ENCODE measurements at regions not wholly inside any gene's neighbourhood (a gene's known extent, or its start where the extent isn't known, plus 50 kb on each side); places are given as distances from the start of the nearest gene placed in this dataset.
"Not testable (repeated sequence)": the region's sequence is repeated elsewhere in the genome, so short reads cannot be mapped to it uniquely, and the experiment has no call there.

DNA sequence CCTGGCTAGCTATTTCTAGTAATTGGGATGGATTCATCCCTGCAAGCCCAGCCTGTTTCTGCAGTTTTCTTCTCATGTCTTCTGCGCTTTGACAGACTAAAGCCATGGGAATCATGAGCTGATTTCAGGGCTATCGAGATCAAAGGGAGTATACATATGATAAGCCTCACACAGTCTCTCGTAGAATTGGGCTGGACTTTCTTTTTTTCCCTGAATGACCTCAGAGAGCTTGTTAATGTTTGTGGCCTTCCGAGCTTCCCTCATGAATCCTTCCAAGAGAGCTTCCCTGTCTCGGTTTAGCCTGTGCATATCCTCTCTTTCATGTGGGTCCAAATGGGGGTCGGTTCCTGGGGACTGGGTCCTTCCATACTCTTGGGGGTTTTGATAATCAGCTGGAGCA is 130.3 kb downstream of the ADRA2C start:
- Histone ChIP-seq H3K36me3 (ENCODE audit: control insufficient read depth, insufficient read depth, low read length) (no peaks in the 10 kb centered on the region), H3K27me3 (ENCODE audit: control insufficient read depth, insufficient read depth, low read length) (no peaks in the 10 kb centered on the region), H3K4me3 (ENCODE audit: low read depth, low read length) (no peak overlapping the region)
- DNase-seq (ENCODE audit: low read depth) = no peak
- ChIA-PET POLR2A (no interaction called here), CTCF (interaction anchor here (0.6 to 3.9 kb wide), 3 partner anchors 16 to 44 kb away, joined by 3 to 27 read pairs (median 3); no protein-coding TSS in a partner anchor)
- TF ChIP-seq, protein P1, sequence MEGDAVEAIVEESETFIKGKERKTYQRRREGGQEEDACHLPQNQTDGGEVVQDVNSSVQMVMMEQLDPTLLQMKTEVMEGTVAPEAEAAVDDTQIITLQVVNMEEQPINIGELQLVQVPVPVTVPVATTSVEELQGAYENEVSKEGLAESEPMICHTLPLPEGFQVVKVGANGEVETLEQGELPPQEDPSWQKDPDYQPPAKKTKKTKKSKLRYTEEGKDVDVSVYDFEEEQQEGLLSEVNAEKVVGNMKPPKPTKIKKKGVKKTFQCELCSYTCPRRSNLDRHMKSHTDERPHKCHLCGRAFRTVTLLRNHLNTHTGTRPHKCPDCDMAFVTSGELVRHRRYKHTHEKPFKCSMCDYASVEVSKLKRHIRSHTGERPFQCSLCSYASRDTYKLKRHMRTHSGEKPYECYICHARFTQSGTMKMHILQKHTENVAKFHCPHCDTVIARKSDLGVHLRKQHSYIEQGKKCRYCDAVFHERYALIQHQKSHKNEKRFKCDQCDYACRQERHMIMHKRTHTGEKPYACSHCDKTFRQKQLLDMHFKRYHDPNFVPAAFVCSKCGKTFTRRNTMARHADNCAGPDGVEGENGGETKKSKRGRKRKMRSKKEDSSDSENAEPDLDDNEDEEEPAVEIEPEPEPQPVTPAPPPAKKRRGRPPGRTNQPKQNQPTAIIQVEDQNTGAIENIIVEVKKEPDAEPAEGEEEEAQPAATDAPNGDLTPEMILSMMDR (IDR thresholded peaks at IDR 0.05; ENCODE audit: insufficient read depth, low read depth, low read length) = no peak

DNA sequence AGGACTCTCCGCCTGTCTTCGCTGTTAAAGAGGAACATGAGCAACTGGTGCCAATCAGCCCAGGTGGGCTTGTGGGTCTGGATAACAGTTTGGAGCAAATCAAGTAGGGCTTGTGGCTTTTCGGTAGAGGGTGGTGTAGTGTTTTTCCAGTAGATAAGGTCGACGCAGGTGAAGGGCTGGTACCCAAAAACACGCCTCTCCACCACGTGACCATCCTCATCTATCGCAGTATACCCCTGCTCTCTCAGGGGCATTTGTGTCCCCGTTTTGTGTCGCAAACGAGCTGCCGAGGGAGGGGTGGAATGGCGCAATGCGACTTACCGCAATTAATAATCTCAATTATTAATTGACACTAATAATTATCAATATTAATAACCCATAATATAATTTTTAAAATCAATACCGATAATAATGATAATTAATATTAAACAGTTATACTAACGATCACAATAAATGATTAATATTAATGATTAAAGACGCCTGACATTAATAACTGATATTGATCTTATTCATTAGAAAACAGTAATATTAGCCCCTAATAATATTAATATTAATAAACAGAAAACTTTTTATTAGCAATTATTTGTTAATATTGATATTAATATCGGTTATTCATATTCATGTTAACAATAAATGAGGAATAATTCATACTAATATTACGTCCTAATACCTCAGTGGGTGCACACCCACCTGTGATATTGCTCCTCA is 130.8 kb downstream of the ADRA2C start:
- CTCF ChIA-PET = interaction anchor here (0.6 to 1.1 kb wide), 2 partner anchors 17 to 41 kb away, joined by 3 read pairs; no protein-coding TSS in a partner anchor
- H3K36me3 ChIP-seq (ENCODE audit: control insufficient read depth, insufficient read depth, low read length); H3K27me3 ChIP-seq (ENCODE audit: control insufficient read depth, insufficient read depth, low read length); H3K4me3 ChIP-seq (ENCODE audit: low read depth, low read length); DNase-seq (ENCODE audit: low read depth); POLR2A ChIA-PET: not testable (repeated sequence)

DNA sequence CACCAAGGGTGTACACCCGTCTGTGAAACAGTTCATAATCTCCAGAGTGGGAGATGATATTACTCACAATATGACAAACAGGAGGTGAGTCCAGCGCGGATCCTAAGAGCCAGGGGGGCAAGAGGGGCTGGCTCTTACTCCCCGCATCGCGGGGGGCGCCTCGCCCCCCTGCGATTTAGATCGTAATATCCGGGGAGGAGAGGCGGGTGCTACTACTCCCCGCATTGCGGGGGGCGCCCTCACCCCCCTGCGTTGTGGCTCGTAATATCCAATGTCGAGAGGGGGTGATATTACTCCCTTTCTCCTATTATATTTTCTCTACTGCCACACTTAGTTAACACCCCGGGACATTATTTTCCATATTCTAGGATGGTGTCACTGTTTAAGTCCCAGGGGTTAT is 131.9 kb downstream of the ADRA2C start:
- POLR2A ChIA-PET = no interaction called here
- Histone ChIP-seq H3K4me3 (ENCODE audit: low read depth, low read length) (no peak overlapping the region), H3K36me3 (ENCODE audit: control insufficient read depth, insufficient read depth, low read length) (no peaks in the 10 kb centered on the region), H3K27me3 (ENCODE audit: control insufficient read depth, insufficient read depth, low read length) (no peaks in the 10 kb centered on the region)
- CTCF ChIA-PET = no interaction called here
- no peak for DNase-seq (ENCODE audit: low read depth)
- TF ChIP-seq, protein P1 (IDR thresholded peaks at IDR 0.05; ENCODE audit: insufficient read depth, low read depth, low read length) = no peak

DNA sequence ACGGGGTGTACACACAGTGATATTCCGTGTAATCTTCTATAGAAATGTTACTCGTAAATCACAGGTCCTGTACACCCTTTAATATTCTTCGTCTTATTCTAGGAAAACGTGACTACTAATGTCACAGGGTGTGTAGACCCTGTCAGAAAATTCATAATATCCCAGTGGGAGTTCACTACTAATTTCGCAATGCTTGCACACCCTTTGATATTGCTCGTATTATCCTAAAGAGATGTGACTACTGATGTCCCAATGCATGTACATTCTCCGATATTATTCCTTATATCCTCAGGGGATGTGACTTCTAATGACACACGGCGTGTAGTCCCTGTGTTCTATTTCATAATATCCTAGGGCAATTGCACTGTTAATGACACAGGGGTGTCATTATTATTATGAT is 132.7 kb downstream of the ADRA2C start:
- H3K4me3 ChIP-seq (ENCODE audit: low read depth, low read length); POLR2A ChIA-PET; DNase-seq (ENCODE audit: low read depth); H3K27me3 ChIP-seq (ENCODE audit: control insufficient read depth, insufficient read depth, low read length); H3K36me3 ChIP-seq (ENCODE audit: control insufficient read depth, insufficient read depth, low read length); CTCF ChIA-PET: not testable (repeated sequence)

DNA sequence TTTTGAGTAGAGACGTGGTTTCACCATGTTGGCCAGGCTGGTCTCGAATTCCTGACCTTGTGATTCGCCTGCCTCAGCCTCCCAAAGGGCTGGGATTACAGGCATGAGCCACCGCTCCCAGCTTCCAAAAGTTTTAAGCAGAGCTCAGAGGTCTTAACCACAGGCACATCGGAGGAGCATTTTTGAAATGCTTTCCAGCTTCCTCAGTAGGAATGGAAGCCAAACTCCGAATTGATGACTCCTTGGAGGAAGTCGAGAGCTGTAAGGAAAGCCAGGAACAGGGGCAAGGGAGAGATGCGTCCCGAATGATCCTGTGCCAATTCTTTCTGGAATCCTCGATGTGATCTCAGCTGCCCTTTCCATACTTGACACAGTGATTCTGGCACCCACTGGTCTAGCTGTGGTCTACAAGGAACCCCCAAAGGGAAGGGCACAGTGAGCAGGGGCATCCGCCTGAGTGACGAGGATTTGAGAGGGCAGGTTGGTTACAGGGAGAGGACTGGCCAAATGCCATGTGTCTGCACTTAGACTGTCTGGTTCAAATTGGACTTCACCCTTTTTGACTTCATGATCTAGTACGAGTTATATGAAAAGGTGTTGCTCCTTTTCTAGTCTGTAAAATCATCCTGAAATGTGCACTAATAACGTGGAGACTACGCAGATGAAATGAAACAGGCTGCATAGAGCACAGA is 138.2 kb downstream of the ADRA2C start:
- H3K4me3 ChIP-seq (ENCODE audit: low read depth, low read length); CTCF ChIA-PET: not testable (repeated sequence)

DNA sequence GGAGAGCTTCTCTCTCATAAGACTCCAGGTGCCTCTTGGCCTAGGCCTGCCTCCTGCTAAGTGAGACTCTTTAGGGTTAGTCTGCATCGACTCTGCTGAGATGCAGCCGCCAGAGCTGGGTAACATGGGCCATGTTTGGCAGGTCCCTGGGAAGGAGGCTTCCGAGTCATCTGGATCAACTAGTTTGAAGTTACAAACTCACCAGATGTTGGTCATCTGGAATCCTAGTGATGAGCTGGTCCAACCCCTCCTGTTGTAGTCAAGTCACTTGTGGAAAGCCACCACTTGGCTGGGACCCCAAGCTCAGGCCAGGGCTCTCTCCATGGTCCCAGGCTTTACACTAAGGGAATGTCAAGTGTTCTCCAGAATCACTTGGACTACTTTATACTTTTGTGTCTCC is 143.4 kb downstream of the ADRA2C start:
- H3K36me3 ChIP-seq (ENCODE audit: control insufficient read depth, insufficient read depth, low read length); DNase-seq (ENCODE audit: low read depth); H3K27me3 ChIP-seq (ENCODE audit: control insufficient read depth, insufficient read depth, low read length); H3K4me3 ChIP-seq (ENCODE audit: low read depth, low read length); POLR2A ChIA-PET: not testable (repeated sequence)
- CTCF ChIA-PET = interaction anchor here (1.1 kb wide), 1 partner anchor 29 kb away, joined by 4 read pairs; no protein-coding TSS in a partner anchor

More for the DNA sequence above, 138.2 kb downstream of the ADRA2C start:
- POLR2A ChIA-PET; DNase-seq (ENCODE audit: low read depth); H3K36me3 ChIP-seq (ENCODE audit: control insufficient read depth, insufficient read depth, low read length); H3K27me3 ChIP-seq (ENCODE audit: control insufficient read depth, insufficient read depth, low read length): not testable (repeated sequence)

DNA sequence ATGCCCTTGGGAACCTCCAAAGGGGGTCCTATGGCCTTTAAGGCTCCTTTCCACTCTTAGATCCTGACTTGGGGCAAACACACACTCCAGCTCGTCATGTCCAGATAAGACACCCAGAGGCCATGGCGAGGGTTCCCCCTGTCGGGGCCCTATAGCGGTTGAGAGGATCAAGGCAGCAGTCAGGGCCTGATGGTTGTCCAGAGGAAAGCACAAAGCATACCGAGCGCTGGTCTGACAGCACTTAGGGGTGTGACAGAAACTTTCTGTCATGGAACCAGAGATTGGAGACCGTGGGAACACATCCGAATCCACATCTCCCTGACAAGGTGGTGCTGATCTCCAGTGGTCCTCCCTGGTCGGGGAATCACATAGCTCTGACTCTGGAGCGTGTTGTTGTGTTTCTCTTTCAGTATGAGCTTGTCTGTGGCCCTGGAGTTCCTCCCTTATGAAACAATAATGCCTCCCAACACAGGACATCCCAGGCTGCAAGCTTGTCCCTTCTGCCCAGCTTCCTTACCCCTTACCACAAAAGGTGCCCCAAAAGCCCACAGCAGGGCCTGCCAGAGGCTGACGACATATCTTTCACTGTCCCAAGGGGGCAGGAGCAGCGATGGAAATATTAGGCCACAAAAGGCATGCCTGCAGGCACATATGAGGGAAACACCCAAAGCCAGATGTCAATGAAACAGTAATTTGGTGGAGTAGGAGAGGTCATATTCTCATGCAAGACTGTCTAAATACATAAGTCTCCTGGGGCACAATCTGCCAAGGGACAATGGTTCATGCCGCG is 144.2 kb downstream of the ADRA2C start:
- DNase-seq (ENCODE audit: low read depth); POLR2A ChIA-PET; H3K4me3 ChIP-seq (ENCODE audit: low read depth, low read length); H3K36me3 ChIP-seq (ENCODE audit: control insufficient read depth, insufficient read depth, low read length); H3K27me3 ChIP-seq (ENCODE audit: control insufficient read depth, insufficient read depth, low read length): not testable (repeated sequence)
- CTCF ChIA-PET = interaction anchor here (1.1 kb wide), 1 partner anchor 30 kb away, joined by 4 read pairs; no protein-coding TSS in a partner anchor
